HFF-Myc (cell line): ENCODE measurements at regions not wholly inside any gene's neighbourhood (a gene's known extent, or its start where the extent isn't known, plus 50 kb on each side); places are given as distances from the start of the nearest gene placed in this dataset.

Experiments used
- DNase-seq: peaks from one replicate; pipeline ENCODE4 v3.0.0-alpha.2; 2011; ENCODE audit warnings: low read depth; ENCODE audit errors: extremely low read depth
- H3K4me3 ChIP-seq: replicated peaks from 2 replicates; pipeline ENCODE4 v1.5.1; 2011; ENCODE audit warnings: low read depth, mild to moderate bottlenecking, control low read depth, low read length
- TF ChIP-seq, protein P1 (sequence below): IDR thresholded peaks from 2 replicates; pipeline ENCODE4 v1.5.1; 2012; ENCODE audit warnings: mild to moderate bottlenecking, low read depth, low read length, control low read depth; ENCODE audit errors: missing control alignments

DNA sequence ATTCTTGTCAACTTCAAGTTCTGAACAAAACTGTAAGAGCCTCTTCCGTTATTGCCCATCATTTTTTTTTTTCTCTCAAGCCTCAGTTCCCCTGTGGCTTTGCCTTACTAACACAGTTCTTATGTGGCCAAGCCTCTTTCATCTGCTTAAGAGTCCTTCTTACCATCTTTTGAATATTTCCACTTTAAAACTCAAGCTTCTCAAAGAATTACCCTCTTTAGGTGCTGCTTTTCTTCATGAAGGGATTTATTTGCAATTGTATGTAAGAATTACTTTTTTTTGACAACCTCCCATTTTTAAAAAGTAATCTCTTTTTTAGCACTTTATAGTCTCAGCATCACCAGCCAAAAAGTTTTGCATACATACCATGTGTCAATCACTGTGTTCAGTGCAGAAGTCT lies 240.2 kb upstream of the RMST start:
- TF ChIP-seq, protein P1, sequence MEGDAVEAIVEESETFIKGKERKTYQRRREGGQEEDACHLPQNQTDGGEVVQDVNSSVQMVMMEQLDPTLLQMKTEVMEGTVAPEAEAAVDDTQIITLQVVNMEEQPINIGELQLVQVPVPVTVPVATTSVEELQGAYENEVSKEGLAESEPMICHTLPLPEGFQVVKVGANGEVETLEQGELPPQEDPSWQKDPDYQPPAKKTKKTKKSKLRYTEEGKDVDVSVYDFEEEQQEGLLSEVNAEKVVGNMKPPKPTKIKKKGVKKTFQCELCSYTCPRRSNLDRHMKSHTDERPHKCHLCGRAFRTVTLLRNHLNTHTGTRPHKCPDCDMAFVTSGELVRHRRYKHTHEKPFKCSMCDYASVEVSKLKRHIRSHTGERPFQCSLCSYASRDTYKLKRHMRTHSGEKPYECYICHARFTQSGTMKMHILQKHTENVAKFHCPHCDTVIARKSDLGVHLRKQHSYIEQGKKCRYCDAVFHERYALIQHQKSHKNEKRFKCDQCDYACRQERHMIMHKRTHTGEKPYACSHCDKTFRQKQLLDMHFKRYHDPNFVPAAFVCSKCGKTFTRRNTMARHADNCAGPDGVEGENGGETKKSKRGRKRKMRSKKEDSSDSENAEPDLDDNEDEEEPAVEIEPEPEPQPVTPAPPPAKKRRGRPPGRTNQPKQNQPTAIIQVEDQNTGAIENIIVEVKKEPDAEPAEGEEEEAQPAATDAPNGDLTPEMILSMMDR: no peak
- no peak for DNase-seq
- no peak overlapping the region for H3K4me3 ChIP-seq

DNA sequence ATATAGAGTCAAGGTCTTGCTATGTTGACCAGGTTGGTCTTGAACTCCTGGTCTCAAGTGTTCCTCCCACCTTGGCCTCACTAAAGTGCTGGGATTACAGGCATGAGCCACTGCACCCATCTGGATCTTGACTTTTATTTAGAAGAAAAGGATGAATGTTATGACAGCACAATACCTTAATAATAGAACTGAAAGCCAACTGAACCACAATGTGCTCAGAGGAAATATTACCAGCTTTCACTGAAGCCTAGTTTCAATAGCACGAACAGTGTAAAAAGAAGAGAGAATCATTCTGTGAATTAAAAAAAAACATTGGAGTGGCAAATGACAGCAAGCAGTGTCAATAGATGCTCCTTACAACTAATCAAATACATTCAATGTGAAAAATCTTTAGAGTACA lies 239.2 kb upstream of the RMST start:
- TF ChIP-seq, protein P1: no peak
- no peak overlapping the region for H3K4me3 ChIP-seq
- no peak for DNase-seq

DNA sequence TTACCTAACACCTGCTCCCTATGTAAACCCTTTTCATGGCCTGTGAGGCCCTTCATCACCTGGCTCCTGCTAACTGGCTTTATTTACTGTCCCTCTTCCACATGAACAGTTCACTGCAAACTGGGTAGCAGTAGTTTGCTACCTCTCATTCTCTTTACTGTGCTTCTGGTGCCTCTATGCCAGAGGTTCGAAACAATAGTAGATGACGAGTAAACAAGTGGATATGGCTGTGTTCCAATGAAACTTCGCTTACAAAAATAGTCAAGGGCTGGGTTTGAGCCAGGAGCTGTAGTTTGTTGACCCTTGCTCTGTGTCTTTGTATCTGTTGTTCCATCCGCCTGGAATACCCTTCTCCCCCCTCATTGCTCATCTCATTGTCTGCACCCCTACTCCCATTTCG lies 233.6 kb upstream of the RMST start:
- DNase-seq: no peak
- H3K4me3 ChIP-seq: no peak overlapping the region
- TF ChIP-seq, protein P1: no peak

DNA sequence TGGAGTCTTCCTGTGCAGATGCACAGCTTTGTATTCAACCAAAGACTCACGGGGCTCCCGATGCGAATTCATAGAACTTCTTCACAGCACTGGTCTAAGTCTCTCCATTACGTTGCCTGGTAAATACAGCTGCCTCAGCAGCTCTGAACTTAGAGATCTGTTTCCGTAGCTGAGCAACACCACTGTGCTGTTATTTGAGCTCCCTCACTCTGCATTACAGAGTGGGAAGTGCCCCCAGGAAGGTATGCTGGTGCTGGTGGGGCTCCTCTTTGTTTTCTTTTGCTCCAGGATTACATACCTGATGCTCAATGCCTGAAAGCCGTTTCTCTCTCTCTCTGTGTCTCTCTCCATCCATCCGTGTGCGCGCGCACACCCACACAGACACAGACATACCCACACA lies 227.5 kb upstream of the RMST start:
- no peak for DNase-seq
- TF ChIP-seq, protein P1: no peak
- H3K4me3 ChIP-seq: no peak overlapping the region

DNA sequence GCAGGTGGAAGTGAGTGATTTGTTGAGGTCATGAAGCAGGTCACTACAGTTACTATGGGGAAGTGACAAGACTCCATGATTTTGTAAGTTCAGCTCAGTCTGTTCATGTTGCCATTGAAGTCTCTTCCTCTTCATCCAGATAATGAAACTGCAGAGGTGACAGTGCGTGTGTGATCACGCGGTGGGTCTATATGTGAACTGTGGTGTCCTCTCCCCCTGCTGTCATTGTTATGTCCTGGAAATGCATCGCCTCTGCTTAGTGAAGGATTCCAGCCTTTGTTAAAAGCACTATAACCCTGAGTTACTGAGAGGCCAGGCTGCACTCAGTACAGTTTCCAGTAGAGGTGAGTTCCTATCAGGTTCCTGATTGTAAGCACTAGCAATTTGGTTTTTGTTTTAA lies 216.2 kb upstream of the RMST start:
- TF ChIP-seq, protein P1: no peak
- H3K4me3 ChIP-seq: no peak overlapping the region
- DNase-seq: no peak

DNA sequence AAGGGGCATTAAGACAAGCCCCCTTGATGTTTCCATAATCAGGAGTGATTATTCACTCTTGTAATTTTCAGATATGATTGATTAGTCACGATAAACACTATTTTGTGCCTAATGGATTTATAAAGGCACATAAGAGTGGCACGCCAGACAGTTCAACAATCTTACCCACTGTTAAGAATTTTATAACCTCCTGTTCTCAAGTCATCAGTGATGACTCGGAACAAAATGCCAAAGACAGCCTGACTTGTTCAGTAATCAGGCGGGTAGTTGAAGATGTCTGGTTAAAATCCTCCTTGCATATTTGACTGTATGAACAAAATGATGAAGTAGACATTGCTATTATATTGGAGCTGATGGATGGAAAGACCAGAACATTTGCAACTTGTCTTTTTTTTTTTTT lies 212.1 kb upstream of the RMST start:
- DNase-seq: no peak
- H3K4me3 ChIP-seq: no peak overlapping the region
- TF ChIP-seq, protein P1: no peak

DNA sequence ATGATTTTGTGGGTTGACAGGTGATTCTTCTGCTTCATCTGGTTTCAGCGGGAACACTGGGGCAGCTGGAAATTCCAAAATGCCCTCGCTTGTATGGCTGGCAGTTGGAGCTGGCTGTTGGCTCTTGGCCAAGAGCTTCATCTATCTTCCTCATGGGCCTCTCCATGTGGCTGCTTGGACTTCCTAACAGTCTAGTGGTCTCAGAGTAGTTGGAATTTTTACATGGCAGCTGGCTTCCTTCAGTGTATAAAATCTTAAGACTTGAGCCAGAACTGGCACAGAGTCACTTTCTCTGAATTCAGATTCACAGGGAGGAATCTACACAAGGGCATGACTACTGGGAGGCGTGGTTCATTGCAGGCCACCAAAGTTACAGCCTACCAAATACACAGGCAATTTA lies 204.9 kb upstream of the RMST start:
- DNase-seq: no peak
- H3K4me3 ChIP-seq: no peak overlapping the region
- TF ChIP-seq, protein P1: no peak
